ENCODE measurements at regions not wholly inside any gene's neighbourhood (a gene's known extent, or its start where the extent isn't known, plus 50 kb on each side); places are given as distances from the start of the nearest gene placed in this dataset.
"Not testable (repeated sequence)": the region's sequence is repeated elsewhere in the genome, so short reads cannot be mapped to it uniquely, and the experiment has no call there.

DNA sequence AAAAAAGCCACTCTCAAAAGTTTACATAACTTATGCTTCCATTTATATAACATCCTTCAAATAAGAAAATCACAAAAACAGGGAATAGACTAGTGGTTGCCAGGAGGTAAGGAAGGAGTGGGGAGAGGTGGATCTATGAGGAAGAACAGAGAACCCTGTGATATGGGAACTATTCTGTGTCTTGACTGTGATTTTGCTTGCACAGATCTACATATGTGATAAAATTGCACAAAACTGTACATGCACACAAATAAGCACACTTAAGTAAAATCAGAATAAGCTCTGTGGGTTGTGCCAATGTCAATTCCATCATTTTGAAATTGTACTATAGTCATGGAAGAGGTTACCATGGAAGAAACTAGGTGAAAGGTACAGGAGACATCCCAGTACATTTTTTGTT, 121.6 kb upstream of the SGCG start:
- DNase-seq, result no peak

DNA sequence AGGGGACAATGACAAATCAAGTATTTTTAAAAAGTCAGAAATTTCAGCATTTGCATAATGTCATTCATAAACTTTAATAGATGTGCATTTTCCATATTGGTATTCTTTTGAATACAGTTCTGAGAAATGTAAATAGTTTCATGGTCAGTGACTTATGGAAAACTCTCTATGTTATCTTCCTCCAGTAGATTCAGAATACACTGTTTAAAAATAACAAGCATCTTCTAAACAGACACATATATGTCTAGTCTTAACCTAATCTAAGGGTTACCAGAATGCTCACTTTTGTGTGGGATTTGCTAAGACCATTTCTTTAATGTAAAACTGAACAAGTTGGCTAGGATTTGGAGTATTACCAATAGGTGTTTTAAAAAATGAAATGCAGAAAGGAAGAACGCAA, 119.8 kb upstream of the SGCG start:
- DNase-seq, result no peak

DNA sequence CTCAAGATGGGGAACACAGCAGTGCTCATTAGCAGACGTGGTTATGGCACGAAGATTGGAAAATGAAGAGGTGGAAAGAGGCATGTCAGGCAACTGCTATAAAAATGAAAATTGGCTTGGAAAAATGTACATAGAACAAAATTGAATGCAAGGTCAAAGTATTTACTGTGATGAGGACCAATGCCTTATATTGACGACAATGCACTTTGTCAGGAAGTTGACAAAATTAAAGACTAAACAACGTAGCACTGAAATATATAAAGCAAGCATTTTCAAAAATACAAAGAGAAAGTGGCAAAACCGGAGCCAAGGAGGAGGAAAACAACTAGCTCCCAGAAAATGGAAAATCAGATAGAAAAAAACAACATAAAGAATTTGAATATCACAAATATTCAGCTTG, 113.7 kb upstream of the SGCG start:
- DNase-seq, result no peak

DNA sequence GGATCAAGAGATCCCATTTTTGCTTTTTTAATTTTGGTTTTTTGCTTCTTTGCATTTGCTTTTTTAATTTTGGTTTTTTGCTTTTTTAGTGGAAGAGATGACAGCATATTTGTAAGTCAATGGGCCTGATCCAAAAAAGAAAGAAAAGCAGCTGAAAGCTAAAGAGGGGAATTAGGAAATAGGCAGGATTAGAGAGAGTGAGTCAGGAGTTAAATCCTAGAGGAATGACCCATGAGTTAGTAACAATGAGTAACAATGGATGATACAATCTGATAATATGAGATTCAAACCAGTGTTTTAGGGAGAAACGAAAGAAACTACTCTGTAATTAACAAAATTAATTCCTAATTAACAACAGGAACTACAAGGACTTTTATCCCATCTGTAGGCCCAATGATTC, 111.2 kb upstream of the SGCG start:
- DNase-seq, result no peak

DNA sequence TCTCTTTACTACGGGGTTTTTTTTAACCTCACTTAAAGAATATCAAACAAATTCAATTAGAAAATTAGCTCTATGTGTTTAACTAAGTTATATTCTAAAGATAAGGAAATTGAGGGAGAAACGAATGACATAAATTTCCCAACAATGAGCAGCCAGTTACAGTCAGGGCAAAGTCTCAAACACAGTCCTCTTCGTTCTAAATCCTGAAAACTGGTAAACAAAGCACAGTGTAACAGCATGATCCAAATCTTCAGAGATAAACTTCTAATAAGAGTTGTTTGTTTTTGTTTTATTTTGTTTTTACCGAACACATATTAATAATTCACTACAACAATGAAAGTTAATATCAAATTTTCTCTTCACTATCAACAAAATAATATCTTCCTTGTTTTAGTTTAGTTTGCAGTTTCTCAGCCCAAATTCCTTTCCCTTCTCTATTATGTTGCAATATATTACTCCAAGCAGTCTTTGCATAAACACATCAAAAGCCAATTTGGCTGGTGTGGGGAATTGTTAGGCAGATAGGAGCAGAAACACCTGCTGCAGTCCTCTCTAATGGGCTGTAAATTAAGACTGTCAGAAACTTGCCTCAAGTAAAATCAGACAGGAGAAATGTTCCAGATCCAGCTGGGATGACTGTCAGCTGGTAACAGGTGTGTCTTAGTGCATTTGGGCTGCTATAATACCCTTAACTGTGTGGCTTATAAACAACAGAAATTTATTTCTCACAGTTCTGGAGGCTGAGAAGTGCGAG, 106.5 kb upstream of the SGCG start:
- DNase-seq, result no peak

DNA sequence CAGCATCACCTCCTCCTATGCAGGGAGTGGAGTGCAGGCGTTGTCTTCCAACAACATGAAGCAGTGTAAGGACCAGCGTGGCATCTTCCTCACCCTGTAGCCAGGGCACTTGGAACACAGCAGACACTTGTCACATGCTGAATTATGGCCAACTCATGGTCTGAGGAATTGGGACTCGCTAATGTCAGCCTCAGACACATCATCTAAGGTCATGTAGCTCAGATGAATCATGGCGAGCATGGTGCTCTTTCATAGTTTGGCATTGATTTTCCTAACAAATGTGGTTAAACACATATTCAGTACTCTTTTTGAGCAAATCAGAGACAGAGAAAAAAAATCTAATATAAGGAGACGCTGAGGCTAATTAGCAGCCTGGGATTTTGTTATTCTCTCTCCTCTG, 99.6 kb upstream of the SGCG start:
- no peak for DNase-seq

DNA sequence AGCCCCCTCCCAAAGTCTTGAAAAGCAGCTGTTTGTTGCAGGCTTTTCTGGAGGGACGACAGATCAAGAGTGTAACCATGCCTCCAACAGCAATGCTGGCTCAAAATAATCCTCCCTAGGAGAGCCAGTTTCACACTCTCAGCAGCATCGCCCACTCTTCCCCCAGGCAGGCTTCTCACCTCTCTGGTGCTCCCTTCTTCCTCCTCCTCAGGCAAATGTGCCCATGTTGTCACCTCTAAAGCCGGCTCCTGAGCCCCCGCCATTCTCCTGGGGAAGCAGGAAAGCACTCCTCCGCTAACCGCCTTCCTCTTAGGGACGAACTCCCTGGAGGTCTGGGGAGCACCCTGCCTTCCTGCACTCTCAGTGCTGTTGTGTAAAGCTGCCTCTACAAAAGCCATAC, 98.9 kb upstream of the SGCG start:
- DNase-seq, result no peak

DNA sequence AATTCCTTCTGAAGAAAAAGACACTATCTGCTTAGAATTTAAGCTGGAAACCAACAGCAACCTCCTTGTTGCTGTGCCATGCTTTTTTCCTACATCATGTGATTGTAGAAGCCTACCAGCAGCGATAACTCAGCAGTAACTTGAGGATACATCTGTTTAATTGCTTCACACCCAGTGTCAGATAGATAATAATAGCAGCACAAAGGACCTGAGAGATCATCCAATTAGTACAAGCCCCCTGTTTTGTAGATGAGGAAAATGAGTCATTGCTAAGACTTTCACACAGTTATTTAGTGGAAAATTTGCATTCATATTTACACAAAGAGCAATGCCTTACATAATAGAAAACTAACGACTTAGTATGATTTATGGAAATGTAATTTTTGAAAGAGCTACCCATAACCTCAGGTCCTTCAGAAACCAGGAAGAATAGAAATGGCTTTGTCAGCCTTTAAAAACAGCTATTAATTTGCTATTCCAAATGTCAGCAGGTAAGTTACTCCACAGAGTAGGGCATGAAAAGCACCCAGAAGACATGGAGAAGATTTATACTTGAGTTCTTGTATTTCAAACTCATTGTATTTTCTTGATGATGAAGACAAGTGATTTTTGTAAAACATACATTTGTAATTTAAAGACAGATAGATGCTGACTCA, 93.7 kb upstream of the SGCG start:
- no peak for DNase-seq

DNA sequence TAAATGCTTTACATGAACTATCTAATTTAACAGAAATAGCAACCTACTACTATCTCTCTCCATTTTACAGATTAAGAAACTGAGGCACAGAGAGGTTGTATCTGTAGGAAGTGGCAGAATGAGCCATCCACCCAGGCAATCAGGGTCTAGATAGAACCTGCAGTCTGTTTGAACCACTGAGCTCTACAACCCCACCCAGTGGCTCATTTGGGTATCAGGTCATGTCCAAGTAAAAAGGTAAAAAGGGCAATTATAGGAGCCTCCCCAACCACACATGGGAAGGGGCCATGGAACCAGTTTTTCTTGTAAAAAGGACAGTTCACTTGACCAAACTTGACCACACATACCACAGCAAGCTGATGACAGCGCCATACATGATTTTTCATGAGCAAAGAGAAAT, 92.9 kb upstream of the SGCG start:
- no peak for DNase-seq

DNA sequence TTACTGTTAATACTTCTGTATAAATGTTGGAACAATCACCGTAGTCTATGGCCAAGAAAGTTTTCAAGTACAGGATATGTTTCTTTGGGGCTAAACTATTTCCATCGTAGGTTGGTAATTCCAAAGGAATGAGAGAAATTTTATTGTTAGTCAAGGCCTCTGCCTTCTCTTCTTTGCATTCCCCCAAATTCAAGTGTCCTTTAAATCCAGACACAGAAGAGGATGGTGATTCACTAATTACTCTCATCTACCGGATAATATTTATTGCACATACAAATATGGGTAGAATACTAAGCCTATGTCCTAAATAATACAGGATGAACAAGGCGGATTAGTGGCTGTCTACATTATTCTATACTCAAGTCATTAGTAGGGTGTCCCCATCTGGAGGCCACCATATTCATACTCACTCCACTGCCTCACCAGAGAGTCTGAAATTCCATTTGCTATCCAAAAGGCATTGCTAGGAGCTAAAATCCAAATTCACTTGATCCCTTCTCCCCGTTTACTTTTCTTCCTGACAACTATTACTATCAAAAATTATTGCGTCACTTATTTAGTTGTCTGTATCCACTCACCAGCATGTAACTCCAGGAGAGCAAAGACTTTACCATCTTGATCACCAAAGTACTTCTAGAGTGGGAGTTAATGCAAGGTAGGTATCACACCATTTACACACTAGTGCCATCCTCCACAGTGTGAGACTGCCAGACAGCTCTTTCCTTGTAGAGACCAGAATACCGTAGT, 82.4 kb upstream of the SGCG start:
- DNase-seq, result no peak

DNA sequence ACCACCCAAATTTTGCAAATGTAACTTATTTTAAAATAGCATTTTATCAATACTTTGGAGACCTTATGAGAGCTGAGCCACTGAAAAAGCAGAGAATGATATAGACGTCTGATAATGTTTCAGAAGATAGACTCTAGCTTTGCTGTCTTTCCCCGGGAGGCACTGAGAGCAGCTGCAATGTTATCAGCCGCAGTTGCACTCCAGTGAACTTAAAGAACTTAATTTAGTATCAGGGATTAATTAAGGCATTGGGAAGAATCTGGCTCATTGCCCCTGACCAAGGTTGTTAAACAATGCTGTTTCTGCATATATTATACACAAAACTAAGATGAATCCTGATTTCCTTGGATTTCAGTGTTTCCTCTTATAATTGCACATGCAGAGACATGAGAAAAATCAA, 75.7 kb upstream of the SGCG start:
- no peak for DNase-seq

DNA sequence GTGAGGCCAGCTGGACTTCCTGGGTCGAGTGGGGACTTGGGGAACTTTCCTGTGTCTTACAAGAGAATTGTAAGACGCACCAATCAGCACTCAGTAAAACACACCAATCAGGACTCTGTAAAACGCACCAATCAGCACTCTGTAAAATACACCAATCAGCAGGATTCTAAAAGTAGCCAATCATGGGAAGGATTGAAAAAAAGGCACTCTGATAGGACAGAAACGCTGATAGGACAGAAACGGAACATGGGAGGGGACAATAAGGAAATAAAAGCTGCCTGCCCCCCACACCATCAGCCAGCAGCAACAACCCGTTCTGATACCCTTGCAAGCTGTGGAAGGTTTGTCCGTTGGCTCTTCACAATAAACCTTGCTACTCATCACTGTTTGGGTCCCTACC, 73.1 kb upstream of the SGCG start:
- no peak for DNase-seq

DNA sequence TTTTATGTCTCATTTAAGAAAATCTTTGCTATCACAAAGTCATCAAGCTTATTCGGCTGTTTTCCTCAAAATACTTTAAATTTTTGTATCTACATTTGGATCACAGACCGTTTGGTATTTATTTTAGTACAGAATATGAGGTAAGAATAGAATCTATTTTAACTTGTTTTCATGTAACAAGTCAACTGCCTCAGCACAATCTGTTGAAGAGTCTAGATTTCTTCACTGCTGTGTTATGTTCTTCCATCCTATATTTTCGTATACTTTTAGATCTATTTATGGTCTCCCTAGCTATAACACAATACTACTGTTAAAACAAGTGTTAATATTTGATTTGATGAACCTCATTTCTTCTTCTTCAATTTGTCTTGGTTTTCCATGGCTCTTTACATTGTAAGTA, 61.6 kb upstream of the SGCG start:
- DNase-seq, result no peak

DNA sequence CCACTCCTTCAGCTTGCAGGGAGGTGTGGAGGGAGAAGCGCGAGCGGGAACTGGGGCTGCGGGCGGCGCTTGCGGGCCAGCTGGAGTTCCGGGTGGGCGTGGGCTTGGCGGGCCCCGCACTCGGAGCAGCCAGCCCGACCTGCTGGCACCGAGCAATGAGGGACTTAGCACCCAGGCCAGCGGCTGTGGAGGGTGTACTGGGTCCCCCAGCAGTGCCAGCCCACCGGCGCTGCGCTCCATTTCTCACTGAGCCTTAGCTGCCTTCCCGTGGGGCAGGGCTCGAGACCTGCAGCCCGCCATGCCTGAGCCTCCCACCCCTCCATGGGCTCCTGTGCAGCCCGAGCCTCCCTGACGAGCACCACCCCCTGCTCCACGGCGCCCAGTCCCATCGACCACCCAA, 53.2 kb upstream of the SGCG start:
- not testable (repeated sequence) for DNase-seq

DNA sequence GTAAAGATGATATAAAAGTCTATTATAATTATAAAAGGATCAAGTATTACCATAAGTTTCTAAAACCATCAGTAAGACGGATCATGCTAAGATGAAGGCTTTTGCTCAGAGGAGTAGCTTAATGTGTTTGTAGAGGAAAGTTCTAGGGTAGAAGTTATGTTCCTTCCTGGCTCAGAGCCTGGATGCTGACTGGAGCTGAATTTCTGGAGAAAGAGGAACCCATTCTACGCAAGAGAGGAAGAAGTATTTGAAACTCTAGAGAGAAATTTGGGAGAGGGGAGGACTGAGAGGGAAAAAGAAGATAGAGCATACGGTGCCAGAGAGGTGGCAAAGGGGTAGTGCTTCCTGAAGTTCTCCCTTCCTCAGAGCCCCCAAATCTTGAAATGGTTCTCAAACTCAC, 51.4 kb upstream of the SGCG start:
- no peak for DNase-seq
